HCT116 (cell line): ENCODE measurements at regions not wholly inside any gene's neighbourhood (a gene's known extent, or its start where the extent isn't known, plus 50 kb on each side); places are given as distances from the start of the nearest gene placed in this dataset.

Experiments
- ATAC-seq: fragments of 200-7000 bp; cut with Tn5 transposase; 2 replicates; pipeline ENCODE4 v1.9.1; 2020; ENCODE audit warnings: mild to moderate bottlenecking, moderate library complexity
- BruUV-seq: library from RNA; stranded (reverse); fragments of 400-500 nt; replicated peaks from 2 replicates; lab custom pipeline; 2021; lab: Mats Ljungman, UMichigan
- CTCF ChIA-PET: fragments of 300-600 bp; sonication (Branson Sonifier 250); formaldehyde crosslinking; loops from one replicate; lab custom pipeline; 2021; ENCODE audit warnings: antibody characterized with exemption; lab: Charles Lee
- POLR2A ChIA-PET: fragments of 300-600, 350-600 bp; sonication (Branson Sonifier 250); formaldehyde crosslinking; loops from one replicate; lab custom pipeline; 2021; ENCODE audit warnings: antibody characterized with exemption; lab: Charles Lee
- RAD21 ChIA-PET, 2 experiments: fragments of 300-600 bp; sonication (Branson Sonifier 250); formaldehyde crosslinking; loops; one replicate each; lab custom pipeline; 2023; ENCODE audit warnings: low total read pairs in 2 of 2; ENCODE audit not compliant: uncharacterized antibody in 2 of 2, unreplicated experiment in 2 of 2, low non-redundant PET in 1 of 2; lab: Charles Lee
- DNase-seq: peaks from one replicate; pipeline ENCODE4 v3.0.0-alpha.2; 2010; ENCODE audit warnings: low read depth, low spot score
- H2AFZ ChIP-seq: fragments of 200-600 bp; shearing (Covaris generic), sonication (generic); 2 replicates; pipeline ENCODE4 v1.6.1; 2017; ENCODE audit warnings: low read depth, mixed run types, mixed read lengths, antibody characterized with exemption, low read length; ENCODE audit not compliant: poor library complexity, severe bottlenecking
- H3K27ac ChIP-seq: 2 replicates; pipeline ENCODE4 v1.5.1; 2012; ENCODE audit warnings: low read depth, low read length
- H3K27me3 ChIP-seq: fragments of 200-600 bp; sonication (generic); 2 replicates; pipeline ENCODE4 v1.6.1; 2016; ENCODE audit warnings: mixed run types, low read length, mixed read lengths; ENCODE audit not compliant: insufficient read depth
- H3K36me3 ChIP-seq, 2 experiments: fragments of 200-500 bp in 1 of 2; fragments of 200-600 bp in 1 of 2; sonication (Bioruptor generic) in 1 of 2; sonication (generic) in 1 of 2; 2 replicates each; pipeline versions ENCODE4 v1.5.1 to v1.6.1; 2014 to 2016; ENCODE audit warnings: low read length in 2 of 2, inconsistent platforms in 1 of 2, mixed read lengths in 1 of 2, mixed run types in 1 of 2; ENCODE audit not compliant: insufficient read depth in 2 of 2, control insufficient read depth in 1 of 2
- H3K4me1 ChIP-seq, 2 experiments: fragments of 200-600 bp in 1 of 2; sonication (generic) in 1 of 2; 2 replicates each; pipeline versions ENCODE4 v1.5.1 to v1.6.1; 2012 to 2017; ENCODE audit warnings: low read length in 2 of 2, inconsistent platforms in 1 of 2, mild to moderate bottlenecking in 1 of 2, mixed read lengths in 1 of 2, mixed run types in 1 of 2, moderate library complexity in 1 of 2; ENCODE audit not compliant: insufficient read depth in 2 of 2, control insufficient read depth in 1 of 2
- H3K4me2 ChIP-seq: fragments of 200-600 bp; sonication (generic); 2 replicates; pipeline ENCODE4 v1.6.1; 2017; ENCODE audit warnings: mixed run types, low read length, mixed read lengths
- H3K4me3 ChIP-seq, 2 experiments: fragments of 200-600 bp in 1 of 2; sonication (generic) in 1 of 2; replicated peaks in 1 of 2; 2 replicates each; pipeline ENCODE4 v1.5.1; 2011 to 2016; ENCODE audit warnings: low read length in 2 of 2, control low read depth in 1 of 2, low read depth in 1 of 2, mild to moderate bottlenecking in 1 of 2, mixed read lengths in 1 of 2, mixed run types in 1 of 2
- H3K79me2 ChIP-seq: fragments of 200-600 bp; sonication (generic); 2 replicates; pipeline ENCODE4 v1.6.1; 2017; ENCODE audit warnings: mild to moderate bottlenecking, mixed run types, low read length, moderate library complexity, mixed read lengths; ENCODE audit not compliant: insufficient read depth
- H3K9ac ChIP-seq: fragments of 200-600 bp; sonication (generic); 2 replicates; pipeline ENCODE4 v1.6.1; 2016; ENCODE audit warnings: low read length, mixed read lengths
- H3K9me2 ChIP-seq: fragments of 200-600 bp; sonication (generic), shearing (Covaris generic); 2 replicates; pipeline ENCODE4 v1.6.1; 2017; ENCODE audit warnings: mixed run types, mild to moderate bottlenecking, moderate library complexity; ENCODE audit not compliant: insufficient read depth
- H3K9me3 ChIP-seq, 2 experiments: fragments of 200-500 bp in 1 of 2; fragments of 200-600 bp in 1 of 2; sonication (Bioruptor generic) in 1 of 2; sonication (generic) in 1 of 2; 2 replicates each; pipeline ENCODE4 v1.6.1; 2014 to 2017; ENCODE audit warnings: low read length in 2 of 2, mixed read lengths in 2 of 2, inconsistent platforms in 1 of 2, low read depth in 1 of 2, mild to moderate bottlenecking in 1 of 2, mixed run types in 1 of 2, moderate library complexity in 1 of 2; ENCODE audit not compliant: control insufficient read depth in 1 of 2, insufficient read depth in 1 of 2
- H4K20me1 ChIP-seq: fragments of 200-600 bp; sonication (generic), shearing (Covaris generic); 2 replicates; pipeline ENCODE4 v1.6.1; 2017; ENCODE audit warnings: mixed run types, mild to moderate bottlenecking, moderate library complexity; ENCODE audit not compliant: insufficient read depth
- ATF3 ChIP-seq: IDR thresholded peaks from 2 replicates; pipeline ENCODE4 v1.6.1; 2012
- CTCF ChIP-seq, 3 experiments: fragments of 200-600 bp in 1 of 3; sonication (generic) in 1 of 3; IDR thresholded peaks in 2 of 3; conservative IDR thresholded peaks in 1 of 3; 2 replicates each; pipeline ENCODE4 v1.5.1; 2012 to 2017; ENCODE audit warnings: low read depth in 2 of 3, low read length in 2 of 3, antibody characterized with exemption in 1 of 3, borderline replicate concordance in 1 of 3, control low read depth in 1 of 3, mild to moderate bottlenecking in 1 of 3, mixed read lengths in 1 of 3, mixed run types in 1 of 3, moderate library complexity in 1 of 3; ENCODE audit not compliant: insufficient read depth in 1 of 3
- EGR1 ChIP-seq: IDR thresholded peaks from 2 replicates; pipeline ENCODE4 v1.6.1; 2012; ENCODE audit warnings: low read depth
- EZH2phosphoT487 ChIP-seq: fragments of 200-600 bp; IDR thresholded peaks from 2 replicates; pipeline ENCODE4 v1.6.1; 2018; ENCODE audit warnings: antibody characterized with exemption, borderline replicate concordance
- FOSL1 ChIP-seq: IDR thresholded peaks from 2 replicates; pipeline ENCODE4 v1.6.1; 2012; ENCODE audit warnings: low read depth
- JUND ChIP-seq: IDR thresholded peaks from 2 replicates; pipeline ENCODE4 v1.6.1; 2012
- POLR2A ChIP-seq: IDR thresholded peaks from 2 replicates; pipeline ENCODE4 v1.7.0; 2011; ENCODE audit warnings: borderline replicate concordance; ENCODE audit not compliant: insufficient read depth, insufficient read length; ENCODE audit errors: extremely low read depth
- RAD21 ChIP-seq: IDR thresholded peaks from 2 replicates; pipeline ENCODE4 v1.6.1; 2012; ENCODE audit warnings: low read depth, mild to moderate bottlenecking
- SP1 ChIP-seq: IDR thresholded peaks from 2 replicates; pipeline ENCODE4 v1.6.1; 2012; ENCODE audit warnings: low read depth
- ZFX ChIP-seq: fragments of 450-650 bp; IDR thresholded peaks from 2 replicates; pipeline ENCODE4 v1.6.1; 2017
- intact Hi-C: fragments of 100-400 bp; cut with micrococcal nuclease; formaldehyde crosslinking; loops from 2 replicates; pipeline ENCODE4 v1.10.0; 2022

- BruUV-seq: no TSS peak
- H3K36me3 ChIP-seq: no peaks in the 10 kb centered on the region
- ChIA-PET RAD21 (no interaction called here), POLR2A (no interaction called here), CTCF (no interaction called here)
- no peak overlapping the region for H2AFZ ChIP-seq
- DNase-seq (no peak), ATAC-seq (no peak)
- no peaks in the 10 kb centered on the region for H3K9me3 ChIP-seq
- H3K27ac ChIP-seq: no peak overlapping the region
- no peaks in the 10 kb centered on the region for H4K20me1 ChIP-seq
- TF ChIP-seq JUND: no peak
- TF ChIP-seq ZFX: no peak
- TF ChIP-seq EGR1: no peak
- H3K4me1 ChIP-seq: peaks cover 0 to 2% of the 10 kb centered on the region in 2 experiments; a peak in 2 of 4 replicates
- H3K4me2 ChIP-seq: no peak overlapping the region
- H3K4me3 ChIP-seq: no peak overlapping the region
- no peaks in the 10 kb centered on the region for H3K27me3 ChIP-seq
- intact Hi-C loops: no loop called here
- H3K79me2 ChIP-seq: no peaks in the 10 kb centered on the region
- no peak overlapping the region for H3K9ac ChIP-seq
- no peaks in the 10 kb centered on the region for H3K9me2 ChIP-seq
These were observed 186.9 kb upstream of the ECI2 start for GRCh38 chr6:4322134-4322845.

GRCh38 chr6:4320860-4321259, 185.5 kb upstream of the ECI2 start:
- Histone ChIP-seq H3K36me3 (no peaks in the 10 kb centered on the region), H3K4me1 (peaks cover 0 to 10% of the 10 kb centered on the region in 2 experiments; a peak in 2 of 4 replicates), H3K4me3 (no peak overlapping the region), H3K4me2 (no peak overlapping the region), H3K9me2 (no peaks in the 10 kb centered on the region), H4K20me1 (no peaks in the 10 kb centered on the region), H3K9ac (no peak overlapping the region), H2AFZ (no peak overlapping the region), H3K27ac (no peak overlapping the region), H3K79me2 (no peaks in the 10 kb centered on the region), H3K9me3 (no peaks in the 10 kb centered on the region), H3K27me3 (no peaks in the 10 kb centered on the region)
- TF ChIP-seq POLR2A (no peak), SP1 (peak; percentile 12; the same call in 1 of the 2 replicates), ATF3 (no peak), EZH2phosphoT487 (no peak), FOSL1 (no peak), RAD21 (no peak), CTCF (IDR thresholded peaks at IDR 0.05 in 2 of 3, conservative IDR thresholded peaks at IDR 0.05 in 1 of 3; ENCODE audit: borderline replicate concordance in 1 of 3, insufficient read depth in 1 of 3, low read depth in 2 of 3, low read length in 2 of 3) (no peak)
- BruUV-seq: no TSS peak
- ChIA-PET POLR2A (no interaction called here), CTCF (no interaction called here), RAD21 (no interaction called here)
- ATAC-seq (no peak), DNase-seq (no peak)
- intact Hi-C loops: no loop called here
